Amygdala (tissue), 56 donors: ENCODE measurements at regions not wholly inside any gene's neighbourhood (a gene's known extent, or its start where the extent isn't known, plus 50 kb on each side); places are given as distances from the start of the nearest gene placed in this dataset.

ENCODE experiments used
- DNase-seq, 56 donors: peaks; one replicate each; lab custom pipeline; 2025; lab: John Stamatoyannopoulos, UW

DNA sequence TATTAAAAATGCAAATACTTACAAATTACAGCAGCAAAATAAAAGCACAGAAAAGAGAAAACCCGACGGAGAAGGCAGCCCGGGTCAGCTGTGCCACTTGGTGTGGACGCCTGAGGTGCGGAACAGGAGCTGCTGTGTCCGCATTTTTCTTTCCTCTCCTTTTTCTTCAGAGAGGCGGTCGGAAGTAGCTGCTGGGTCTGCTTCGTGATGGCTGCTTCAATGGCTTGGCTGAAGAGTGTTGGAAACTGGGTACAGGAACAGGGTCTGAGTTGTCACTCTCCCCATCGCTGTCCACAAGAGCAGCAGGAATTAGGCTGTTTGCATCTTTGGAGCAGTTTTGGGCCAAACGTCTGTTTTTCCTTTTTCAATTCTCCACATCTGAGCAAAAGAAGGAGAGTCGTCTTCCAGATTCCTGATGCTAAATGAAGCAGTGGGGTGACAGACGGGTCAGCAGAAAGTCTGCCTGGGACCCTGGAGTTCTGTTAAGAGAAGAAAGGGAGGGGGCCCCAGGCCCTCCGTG is 53.5 kb upstream of the ARL8B start:
- no peak for DNase-seq

DNA sequence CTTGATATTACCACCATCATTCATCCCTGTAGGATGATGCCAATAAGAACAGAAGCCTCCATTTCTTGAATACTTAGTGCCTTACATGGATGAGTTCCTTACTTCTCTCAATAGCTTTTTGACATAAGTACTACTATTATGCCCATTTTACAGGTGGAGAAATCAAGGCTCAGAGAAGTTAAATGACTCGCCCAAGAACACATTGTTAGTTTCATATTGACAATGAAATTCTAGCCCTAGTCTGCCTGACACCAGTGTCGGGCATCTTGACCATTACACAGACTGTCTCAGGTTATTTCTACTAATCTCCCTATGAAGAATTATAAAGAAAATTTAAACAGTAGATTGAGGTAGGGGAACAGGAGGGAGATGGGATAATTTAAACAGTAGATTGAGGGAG is 52.5 kb upstream of the ARL8B start:
- no peak for DNase-seq

DNA sequence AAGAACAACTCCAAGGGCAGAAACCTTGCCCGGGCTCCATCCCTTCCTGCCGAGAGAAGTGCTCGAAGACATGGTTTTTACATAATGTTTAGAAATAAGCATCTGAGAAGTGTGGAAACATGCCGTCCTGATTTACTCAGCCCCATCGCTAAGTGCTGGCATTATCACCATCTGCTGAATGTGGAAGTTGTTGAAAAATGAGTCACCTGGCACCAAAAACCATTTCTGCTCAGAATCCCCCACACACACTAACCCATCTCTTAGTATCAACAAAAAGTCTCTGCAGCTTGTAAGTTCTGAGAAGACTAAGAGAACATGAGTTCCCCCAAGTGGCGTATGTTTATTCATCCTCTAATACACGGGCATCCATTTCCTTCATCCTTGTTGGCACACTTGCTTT is 51.0 kb upstream of the ARL8B start:
- peak in 15 of 56 donors; percentile 4 to 69 (median 21) for DNase-seq

DNA sequence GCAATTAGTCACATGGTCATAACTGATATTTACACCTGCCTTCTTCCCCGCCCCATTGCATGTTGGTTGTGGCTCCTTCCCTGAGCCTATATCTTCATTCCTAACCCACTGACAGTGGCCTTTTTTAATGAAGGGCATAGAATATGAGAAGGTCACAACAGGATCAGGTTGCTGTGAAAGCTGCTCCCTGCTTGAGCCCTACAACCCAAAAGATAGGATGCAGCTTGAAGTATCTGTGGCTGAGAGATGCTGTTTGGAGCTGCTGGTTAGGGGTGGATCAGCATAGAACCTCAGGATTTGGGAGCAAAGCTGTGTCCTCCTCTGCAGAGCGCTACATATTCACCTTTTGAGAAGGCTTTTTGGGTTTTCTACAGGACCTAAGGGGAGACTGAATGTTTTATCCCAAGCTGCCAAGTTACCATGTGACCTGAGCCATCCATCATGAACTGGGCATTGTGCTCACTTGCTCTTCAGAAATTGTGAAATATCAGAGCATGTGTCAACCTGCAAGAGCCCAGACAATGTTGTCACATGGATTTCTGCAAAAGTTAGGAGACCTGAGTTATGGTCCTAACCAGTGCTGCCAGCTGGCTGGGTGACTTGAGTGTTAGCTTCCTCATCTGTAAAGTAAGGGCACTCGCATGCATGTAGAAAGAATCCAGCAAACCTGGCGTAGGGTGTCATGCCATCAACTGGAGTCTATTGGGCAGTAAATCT is 49.8 kb upstream of the ARL8B start:
- no peak for DNase-seq
